ENCODE measurements at regions not wholly inside any gene's neighbourhood (a gene's known extent, or its start where the extent isn't known, plus 50 kb on each side); places are given as distances from the start of the nearest gene placed in this dataset.

DNA sequence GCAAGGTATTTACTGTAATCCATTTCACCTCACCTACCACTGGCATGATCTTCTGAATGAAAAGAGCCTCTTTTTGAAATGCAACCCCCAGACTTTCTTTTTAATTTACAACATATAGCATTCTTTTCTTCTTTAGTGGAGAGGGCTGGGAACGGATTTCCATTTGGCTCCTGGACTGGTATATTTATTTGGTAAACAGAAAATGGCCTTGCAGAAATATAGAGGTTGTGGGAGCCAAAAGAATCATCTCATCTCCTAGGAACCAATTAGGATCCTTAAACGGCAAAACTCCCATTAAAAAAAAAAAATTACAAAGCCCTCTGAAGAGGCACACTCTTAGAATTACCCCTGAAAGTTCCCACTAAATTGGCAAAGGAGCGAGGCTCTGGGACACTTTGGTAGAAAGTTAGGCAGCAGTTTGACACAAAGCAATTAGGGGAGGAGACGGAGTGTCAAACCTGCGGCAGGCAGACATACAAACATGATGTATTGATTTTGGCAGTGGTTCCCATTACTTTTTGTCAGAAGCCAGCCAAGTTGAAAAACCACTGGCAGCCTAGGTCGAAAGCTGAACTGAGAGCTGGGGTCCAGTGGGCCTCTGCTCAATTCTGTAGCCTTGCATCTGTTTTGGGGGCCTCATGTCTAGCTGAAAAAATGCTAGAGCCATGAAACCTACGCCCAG lies 135.1 kb upstream of the MAGI3 start:
- TF ChIP-seq RARB (CRISPR knock-in tag; IDR thresholded peaks at IDR 0.05), result no peak
- no peak for TF ChIP-seq OSR1 (CRISPR knock-in tag; IDR thresholded peaks at IDR 0.05)
- TF ChIP-seq TOX (CRISPR knock-in tag; IDR thresholded peaks at IDR 0.05; ENCODE audit: borderline replicate concordance), result no peak
- TF ChIP-seq, protein P1, sequence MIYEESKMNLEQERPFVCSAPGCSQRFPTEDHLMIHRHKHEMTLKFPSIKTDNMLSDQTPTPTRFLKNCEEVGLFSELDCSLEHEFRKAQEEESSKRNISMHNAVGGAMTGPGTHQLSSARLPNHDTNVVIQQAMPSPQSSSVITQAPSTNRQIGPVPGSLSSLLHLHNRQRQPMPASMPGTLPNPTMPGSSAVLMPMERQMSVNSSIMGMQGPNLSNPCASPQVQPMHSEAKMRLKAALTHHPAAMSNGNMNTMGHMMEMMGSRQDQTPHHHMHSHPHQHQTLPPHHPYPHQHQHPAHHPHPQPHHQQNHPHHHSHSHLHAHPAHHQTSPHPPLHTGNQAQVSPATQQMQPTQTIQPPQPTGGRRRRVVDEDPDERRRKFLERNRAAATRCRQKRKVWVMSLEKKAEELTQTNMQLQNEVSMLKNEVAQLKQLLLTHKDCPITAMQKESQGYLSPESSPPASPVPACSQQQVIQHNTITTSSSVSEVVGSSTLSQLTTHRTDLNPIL (CRISPR knock-in tag; IDR thresholded peaks at IDR 0.05; ENCODE audit: low read depth), result no peak
- no peak for TF ChIP-seq TCF4 (CRISPR knock-in tag; IDR thresholded peaks at IDR 0.05; ENCODE audit: borderline replicate concordance)
- TF ChIP-seq, protein P2, sequence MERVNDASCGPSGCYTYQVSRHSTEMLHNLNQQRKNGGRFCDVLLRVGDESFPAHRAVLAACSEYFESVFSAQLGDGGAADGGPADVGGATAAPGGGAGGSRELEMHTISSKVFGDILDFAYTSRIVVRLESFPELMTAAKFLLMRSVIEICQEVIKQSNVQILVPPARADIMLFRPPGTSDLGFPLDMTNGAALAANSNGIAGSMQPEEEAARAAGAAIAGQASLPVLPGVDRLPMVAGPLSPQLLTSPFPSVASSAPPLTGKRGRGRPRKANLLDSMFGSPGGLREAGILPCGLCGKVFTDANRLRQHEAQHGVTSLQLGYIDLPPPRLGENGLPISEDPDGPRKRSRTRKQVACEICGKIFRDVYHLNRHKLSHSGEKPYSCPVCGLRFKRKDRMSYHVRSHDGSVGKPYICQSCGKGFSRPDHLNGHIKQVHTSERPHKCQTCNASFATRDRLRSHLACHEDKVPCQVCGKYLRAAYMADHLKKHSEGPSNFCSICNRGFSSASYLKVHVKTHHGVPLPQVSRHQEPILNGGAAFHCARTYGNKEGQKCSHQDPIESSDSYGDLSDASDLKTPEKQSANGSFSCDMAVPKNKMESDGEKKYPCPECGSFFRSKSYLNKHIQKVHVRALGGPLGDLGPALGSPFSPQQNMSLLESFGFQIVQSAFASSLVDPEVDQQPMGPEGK (CRISPR knock-in tag; IDR thresholded peaks at IDR 0.05; ENCODE audit: borderline replicate concordance), result no peak
- TF ChIP-seq, protein P3, sequence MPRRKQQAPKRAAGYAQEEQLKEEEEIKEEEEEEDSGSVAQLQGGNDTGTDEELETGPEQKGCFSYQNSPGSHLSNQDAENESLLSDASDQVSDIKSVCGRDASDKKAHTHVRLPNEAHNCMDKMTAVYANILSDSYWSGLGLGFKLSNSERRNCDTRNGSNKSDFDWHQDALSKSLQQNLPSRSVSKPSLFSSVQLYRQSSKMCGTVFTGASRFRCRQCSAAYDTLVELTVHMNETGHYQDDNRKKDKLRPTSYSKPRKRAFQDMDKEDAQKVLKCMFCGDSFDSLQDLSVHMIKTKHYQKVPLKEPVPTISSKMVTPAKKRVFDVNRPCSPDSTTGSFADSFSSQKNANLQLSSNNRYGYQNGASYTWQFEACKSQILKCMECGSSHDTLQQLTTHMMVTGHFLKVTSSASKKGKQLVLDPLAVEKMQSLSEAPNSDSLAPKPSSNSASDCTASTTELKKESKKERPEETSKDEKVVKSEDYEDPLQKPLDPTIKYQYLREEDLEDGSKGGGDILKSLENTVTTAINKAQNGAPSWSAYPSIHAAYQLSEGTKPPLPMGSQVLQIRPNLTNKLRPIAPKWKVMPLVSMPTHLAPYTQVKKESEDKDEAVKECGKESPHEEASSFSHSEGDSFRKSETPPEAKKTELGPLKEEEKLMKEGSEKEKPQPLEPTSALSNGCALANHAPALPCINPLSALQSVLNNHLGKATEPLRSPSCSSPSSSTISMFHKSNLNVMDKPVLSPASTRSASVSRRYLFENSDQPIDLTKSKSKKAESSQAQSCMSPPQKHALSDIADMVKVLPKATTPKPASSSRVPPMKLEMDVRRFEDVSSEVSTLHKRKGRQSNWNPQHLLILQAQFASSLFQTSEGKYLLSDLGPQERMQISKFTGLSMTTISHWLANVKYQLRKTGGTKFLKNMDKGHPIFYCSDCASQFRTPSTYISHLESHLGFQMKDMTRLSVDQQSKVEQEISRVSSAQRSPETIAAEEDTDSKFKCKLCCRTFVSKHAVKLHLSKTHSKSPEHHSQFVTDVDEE (CRISPR knock-in tag; IDR thresholded peaks at IDR 0.05), result no peak
- no peak for TF ChIP-seq ZNF8 (CRISPR knock-in tag; IDR thresholded peaks at IDR 0.05)
- no peak for TF ChIP-seq ZFP3 (CRISPR knock-in tag; IDR thresholded peaks at IDR 0.05)
- TF ChIP-seq PPARA (CRISPR knock-in tag; IDR thresholded peaks at IDR 0.05; ENCODE audit: borderline replicate concordance), result no peak
- TF ChIP-seq ESRRG (CRISPR knock-in tag; IDR thresholded peaks at IDR 0.05), result no peak
- TF ChIP-seq BACH2 (CRISPR knock-in tag; IDR thresholded peaks at IDR 0.05; ENCODE audit: borderline replicate concordance), result no peak
- TF ChIP-seq ZC3H10 (CRISPR knock-in tag; IDR thresholded peaks at IDR 0.05), result no peak
- TF ChIP-seq ZFP30 (CRISPR knock-in tag; IDR thresholded peaks at IDR 0.05), result no peak
- no peak for TF ChIP-seq CSDC2 (CRISPR knock-in tag; IDR thresholded peaks at IDR 0.05)
- TF ChIP-seq, protein P4, sequence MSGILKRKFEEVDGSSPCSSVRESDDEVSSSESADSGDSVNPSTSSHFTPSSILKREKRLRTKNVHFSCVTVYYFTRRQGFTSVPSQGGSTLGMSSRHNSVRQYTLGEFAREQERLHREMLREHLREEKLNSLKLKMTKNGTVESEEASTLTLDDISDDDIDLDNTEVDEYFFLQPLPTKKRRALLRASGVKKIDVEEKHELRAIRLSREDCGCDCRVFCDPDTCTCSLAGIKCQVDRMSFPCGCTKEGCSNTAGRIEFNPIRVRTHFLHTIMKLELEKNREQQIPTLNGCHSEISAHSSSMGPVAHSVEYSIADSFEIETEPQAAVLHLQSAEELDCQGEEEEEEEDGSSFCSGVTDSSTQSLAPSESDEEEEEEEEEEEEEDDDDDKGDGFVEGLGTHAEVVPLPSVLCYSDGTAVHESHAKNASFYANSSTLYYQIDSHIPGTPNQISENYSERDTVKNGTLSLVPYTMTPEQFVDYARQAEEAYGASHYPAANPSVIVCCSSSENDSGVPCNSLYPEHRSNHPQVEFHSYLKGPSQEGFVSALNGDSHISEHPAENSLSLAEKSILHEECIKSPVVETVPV (CRISPR knock-in tag; IDR thresholded peaks at IDR 0.05), result no peak
- ATAC-seq, result no peak

DNA sequence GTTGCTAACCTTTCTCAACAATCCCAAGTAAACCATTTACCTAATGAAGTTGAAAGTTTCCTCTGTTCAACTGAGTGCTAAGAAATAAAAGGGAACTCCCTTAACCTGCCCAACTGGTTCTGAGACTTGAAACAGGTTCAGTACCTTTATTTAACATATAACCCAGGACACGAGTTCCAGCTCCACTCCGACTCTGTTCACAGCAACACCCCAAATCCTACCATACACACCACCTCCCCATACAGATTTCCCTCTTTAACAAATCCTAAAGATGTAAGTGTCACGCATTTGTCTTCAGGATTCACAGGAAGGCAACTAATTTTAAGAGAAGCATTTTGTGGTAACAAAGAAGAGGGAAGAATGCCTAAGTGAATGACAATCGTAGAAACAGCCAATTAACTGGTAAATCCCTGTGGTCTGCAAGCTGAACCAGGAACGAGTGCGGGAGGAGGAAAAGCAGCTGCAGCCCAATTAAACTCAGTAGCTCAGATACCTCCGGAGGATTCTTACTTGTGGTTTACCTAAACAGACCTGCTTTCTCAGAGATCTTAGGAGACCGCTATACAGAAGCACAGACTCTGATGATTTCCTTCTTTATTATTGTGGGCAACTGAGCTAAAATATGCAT lies 134.5 kb upstream of the MAGI3 start:
- TF ChIP-seq OSR1 (CRISPR knock-in tag; IDR thresholded peaks at IDR 0.05) (no peak), RARB (CRISPR knock-in tag; IDR thresholded peaks at IDR 0.05) (no peak), ARNTL (CRISPR knock-in tag; IDR thresholded peaks at IDR 0.05; ENCODE audit: borderline replicate concordance, low read depth) (no peak)
- TF ChIP-seq, protein P2 (CRISPR knock-in tag; IDR thresholded peaks at IDR 0.05; ENCODE audit: borderline replicate concordance), result no peak
- TF ChIP-seq, protein P1 (CRISPR knock-in tag; IDR thresholded peaks at IDR 0.05; ENCODE audit: low read depth), result no peak
- TF ChIP-seq, protein P3 (CRISPR knock-in tag; IDR thresholded peaks at IDR 0.05), result no peak
- TF ChIP-seq, protein P5, sequence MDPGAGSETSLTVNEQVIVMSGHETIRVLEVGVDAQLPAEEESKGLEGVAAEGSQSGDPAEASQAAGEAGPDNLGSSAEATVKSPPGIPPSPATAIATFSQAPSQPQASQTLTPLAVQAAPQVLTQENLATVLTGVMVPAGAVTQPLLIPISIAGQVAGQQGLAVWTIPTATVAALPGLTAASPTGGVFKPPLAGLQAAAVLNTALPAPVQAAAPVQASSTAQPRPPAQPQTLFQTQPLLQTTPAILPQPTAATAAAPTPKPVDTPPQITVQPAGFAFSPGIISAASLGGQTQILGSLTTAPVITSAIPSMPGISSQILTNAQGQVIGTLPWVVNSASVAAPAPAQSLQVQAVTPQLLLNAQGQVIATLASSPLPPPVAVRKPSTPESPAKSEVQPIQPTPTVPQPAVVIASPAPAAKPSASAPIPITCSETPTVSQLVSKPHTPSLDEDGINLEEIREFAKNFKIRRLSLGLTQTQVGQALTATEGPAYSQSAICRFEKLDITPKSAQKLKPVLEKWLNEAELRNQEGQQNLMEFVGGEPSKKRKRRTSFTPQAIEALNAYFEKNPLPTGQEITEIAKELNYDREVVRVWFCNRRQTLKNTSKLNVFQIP (CRISPR knock-in tag; IDR thresholded peaks at IDR 0.05; ENCODE audit: borderline replicate concordance, low read depth), result no peak
- no peak for ATAC-seq

All from SK-N-SH treated with all-trans-retinoic acid at 6 μM for 48 hours (cell line).